ENCODE measurements at regions not wholly inside any gene's neighbourhood (a gene's known extent, or its start where the extent isn't known, plus 50 kb on each side); places are given as distances from the start of the nearest gene placed in this dataset.
"Not testable (repeated sequence)": the region's sequence is repeated elsewhere in the genome, so short reads cannot be mapped to it uniquely, and the experiment has no call there.

GRCh38 chr6:27547157-27548075 is 74.5 kb upstream of the ZNF184 start:
- DNase-seq (ENCODE audit: low read depth in 2 of 2) = peak; percentile 15 to 42

DNA sequence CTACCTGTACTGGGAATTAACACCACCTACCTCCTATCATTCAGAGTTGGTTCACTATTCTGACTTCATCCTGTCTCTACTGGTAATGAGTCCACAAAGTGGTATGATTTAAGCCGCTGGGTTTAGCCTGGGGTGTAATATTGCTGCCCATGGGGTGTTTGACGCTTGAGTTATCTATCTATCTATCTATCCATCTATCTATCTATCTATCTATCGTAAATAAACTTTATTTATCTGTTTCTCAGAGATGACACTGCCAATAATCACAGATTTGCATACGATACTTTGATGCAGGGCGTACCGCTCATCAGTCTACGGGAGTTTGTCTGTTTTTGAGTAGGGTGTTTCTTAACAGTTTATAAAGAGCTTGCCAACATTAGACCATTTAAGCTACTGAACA is 73.6 kb upstream of the ZNF184 start:
- DNase-seq (ENCODE audit: low read depth in 2 of 2) = no peak

GRCh38 chr6:27545271-27546046 is 72.6 kb upstream of the ZNF184 start:
- DNase-seq (ENCODE audit: low read depth in 2 of 2) = peak in 1 of 2 donors; percentile 40

DNA sequence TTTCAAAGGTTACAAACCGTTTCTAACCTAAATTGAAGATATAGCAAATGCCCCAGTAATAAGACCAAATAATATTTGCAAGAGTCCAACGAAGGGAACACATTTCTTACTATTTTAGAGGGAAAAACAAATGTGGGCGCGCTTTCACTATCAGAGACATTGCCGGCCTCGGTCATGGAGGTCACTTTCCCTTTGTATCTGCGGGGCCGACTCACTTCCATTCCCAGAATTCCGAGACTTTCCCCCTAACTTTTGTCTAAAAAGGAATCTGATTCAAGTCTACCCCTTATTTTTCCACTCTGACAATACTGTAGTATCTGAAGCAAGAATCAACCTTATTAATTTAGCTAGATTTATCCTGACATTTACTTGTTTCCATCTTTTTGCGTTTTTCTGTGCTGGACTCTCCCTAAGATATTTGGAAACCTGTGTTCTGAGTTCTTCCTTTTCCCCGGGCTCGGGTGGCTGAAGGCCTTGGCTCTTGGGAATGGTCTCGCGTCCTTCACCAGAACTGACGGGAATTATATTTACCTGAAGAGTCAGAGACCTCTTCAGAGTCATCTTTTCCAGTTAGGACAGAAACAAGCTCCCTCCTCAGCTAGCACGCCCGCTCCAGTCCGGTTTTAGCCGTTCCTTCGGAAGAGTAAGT is 71.8 kb upstream of the ZNF184 start:
- DNase-seq (ENCODE audit: low read depth in 2 of 2) = no peak

GRCh38 chr6:27544135-27544534 is 71.2 kb upstream of the ZNF184 start:
- not testable (repeated sequence) for DNase-seq (ENCODE audit: low read depth in 2 of 2)

- no peak for DNase-seq (ENCODE audit: low read depth in 2 of 2)
Measured at GRCh38 chr6:27542485-27542884, 69.6 kb upstream of the ZNF184 start.

- DNase-seq (ENCODE audit: low read depth in 2 of 2) = no peak
Measured at GRCh38 chr6:27541933-27542297, 69.0 kb upstream of the ZNF184 start.

GRCh38 chr6:27541212-27541932 is 68.5 kb upstream of the ZNF184 start:
- no peak for DNase-seq (ENCODE audit: low read depth in 2 of 2)

DNA sequence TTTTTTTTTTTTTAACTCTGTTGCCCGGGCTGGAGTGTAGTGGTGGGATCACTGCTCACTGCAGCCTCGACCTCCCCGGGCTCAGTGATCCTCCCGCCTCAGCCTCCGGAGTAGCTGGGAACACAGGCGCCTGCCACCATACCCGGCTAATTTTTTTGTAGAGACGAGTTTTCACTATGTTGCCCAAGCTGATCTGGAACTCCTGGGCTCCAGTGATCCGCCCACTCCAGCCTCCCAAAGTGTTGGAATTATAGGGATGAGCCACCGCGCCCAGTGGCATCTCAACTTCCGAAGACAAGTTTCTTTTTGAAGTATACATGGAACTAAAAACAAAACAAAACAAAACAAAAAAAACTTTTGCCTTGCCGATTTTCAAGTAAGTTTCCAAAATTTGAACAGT is 66.6 kb upstream of the ZNF184 start:
- no peak for DNase-seq (ENCODE audit: low read depth in 2 of 2)

DNA sequence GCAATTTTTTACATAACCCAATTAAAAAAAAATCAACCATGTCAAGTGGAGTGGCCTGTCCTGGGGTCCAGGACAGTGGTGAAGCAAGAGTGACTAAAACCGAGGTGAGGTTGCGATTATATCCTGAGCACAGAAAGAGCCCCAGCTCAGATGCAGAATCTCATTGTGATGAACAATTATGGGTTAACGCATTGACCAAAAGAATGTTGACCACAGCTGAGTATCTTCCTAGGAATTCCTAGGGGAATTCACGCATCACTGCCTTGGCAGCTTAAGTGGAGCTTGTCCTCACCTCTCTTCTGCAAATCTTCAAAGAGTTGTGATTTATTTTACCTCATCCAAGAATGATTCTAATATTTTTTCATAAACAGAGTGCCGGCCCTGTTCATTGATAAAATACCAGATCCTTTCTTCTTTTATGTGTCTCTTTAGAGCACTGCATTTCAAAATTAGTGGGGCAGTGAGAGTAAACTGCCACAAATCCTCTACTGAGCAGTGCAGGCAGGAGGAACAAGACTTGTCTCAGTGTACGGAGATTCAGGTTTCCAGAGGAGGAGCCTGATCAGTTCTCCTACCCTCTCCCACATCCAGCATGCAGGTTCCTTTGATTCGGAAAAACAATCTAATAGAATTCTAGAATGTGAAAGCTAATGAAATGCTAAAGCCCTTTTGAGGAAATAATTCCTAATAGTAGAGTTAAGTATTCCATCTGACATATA is 60.1 kb upstream of the ZNF184 start:
- no peak for DNase-seq (ENCODE audit: low read depth in 2 of 2)

GRCh38 chr6:27531772-27532459 is 59.0 kb upstream of the ZNF184 start:
- no peak for DNase-seq (ENCODE audit: low read depth in 2 of 2)

DNA sequence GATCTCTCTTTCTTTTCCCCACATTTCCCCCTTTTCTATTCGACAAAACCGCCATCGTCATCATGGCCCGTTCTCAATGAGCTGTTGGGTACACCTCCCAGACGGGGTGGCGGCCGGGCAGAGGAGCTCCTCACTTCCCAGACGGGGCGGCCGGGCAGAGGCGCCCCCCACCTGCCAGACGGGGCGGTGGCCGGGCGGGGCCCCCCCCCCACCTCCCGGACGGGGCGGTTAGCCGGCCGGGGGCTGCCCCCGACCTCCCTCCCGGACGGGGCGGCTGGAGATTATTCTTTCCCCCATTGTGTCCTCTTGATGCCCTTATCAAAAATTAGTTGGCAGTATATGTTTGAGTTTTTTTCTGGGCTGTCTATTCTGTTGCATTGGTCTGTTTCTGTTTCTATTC is 56.9 kb upstream of the ZNF184 start:
- DNase-seq (ENCODE audit: low read depth in 2 of 2) = not testable (repeated sequence)

DNA sequence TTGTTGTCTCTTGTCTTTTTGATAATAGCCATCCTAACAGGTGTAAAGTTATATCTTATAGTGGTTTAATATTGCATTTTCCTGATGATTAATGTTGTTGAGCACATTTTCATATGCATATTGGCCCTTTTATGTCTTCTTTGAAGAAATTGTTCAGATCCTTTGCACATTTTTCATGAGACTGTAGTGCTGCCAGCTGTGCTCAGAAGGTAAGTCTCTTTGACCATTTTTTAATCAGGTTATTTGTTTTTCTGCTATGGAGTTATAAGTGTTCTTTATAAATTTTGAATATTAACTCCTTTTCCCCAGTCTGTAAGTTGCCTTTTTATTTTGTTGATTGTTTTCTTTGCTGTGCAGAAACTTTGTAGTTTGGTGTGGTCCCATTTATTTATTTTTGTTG is 55.8 kb upstream of the ZNF184 start:
- no peak for DNase-seq (ENCODE audit: low read depth in 2 of 2)

Measured in dermis microvascular lymphatic vessel endothelial cell (primary cell).